Thyroid gland (tissue), 4 donors: ENCODE measurements at regions not wholly inside any gene's neighbourhood (a gene's known extent, or its start where the extent isn't known, plus 50 kb on each side); places are given as distances from the start of the nearest gene placed in this dataset.
"Not testable (repeated sequence)": the region's sequence is repeated elsewhere in the genome, so short reads cannot be mapped to it uniquely, and the experiment has no call there.

Source experiments
- POLR2A ChIP-seq, 2 donors: fragments of 450-650 bp; IDR thresholded peaks; one replicate each; pipeline ENCODE4 v1.6.1; 2017; ENCODE audit warnings: antibody characterized with exemption in 2 of 2, mild to moderate bottlenecking in 2 of 2, moderate library complexity in 1 of 2
- TF ChIP-seq, protein P1 (sequence below), 6 experiments: fragments of 200-600 bp in 3 of 6; fragments of 450-650 bp in 3 of 6; sonication (generic) in 3 of 6; IDR thresholded peaks; one replicate each; pipeline ENCODE4 v1.5.1; 2016 to 2019; ENCODE audit warnings: antibody characterized with exemption in 6 of 6, mild to moderate bottlenecking in 2 of 6, inconsistent platforms in 1 of 6, moderate library complexity in 1 of 6

DNA sequence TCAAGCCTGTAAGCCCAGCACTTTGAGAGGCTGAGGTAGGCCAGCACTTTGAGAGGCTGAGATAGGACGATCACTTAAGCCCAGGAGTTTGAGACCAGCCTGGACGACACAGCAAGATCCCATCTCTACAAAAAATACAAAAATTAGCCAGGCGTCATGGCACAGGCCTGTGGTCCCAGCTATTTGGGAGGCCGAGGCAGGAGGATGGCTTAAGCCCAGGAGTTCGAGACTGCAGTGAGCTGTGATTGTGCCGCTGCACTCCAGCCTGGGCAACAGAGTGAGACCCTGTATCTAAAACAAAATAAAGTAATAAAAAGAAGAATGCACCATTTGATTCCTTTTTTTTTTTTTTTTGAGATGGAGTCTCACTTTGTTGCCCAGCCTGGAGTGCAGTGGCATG, 76.4 kb upstream of the NCOR2 start:
- TF ChIP-seq, protein P1, sequence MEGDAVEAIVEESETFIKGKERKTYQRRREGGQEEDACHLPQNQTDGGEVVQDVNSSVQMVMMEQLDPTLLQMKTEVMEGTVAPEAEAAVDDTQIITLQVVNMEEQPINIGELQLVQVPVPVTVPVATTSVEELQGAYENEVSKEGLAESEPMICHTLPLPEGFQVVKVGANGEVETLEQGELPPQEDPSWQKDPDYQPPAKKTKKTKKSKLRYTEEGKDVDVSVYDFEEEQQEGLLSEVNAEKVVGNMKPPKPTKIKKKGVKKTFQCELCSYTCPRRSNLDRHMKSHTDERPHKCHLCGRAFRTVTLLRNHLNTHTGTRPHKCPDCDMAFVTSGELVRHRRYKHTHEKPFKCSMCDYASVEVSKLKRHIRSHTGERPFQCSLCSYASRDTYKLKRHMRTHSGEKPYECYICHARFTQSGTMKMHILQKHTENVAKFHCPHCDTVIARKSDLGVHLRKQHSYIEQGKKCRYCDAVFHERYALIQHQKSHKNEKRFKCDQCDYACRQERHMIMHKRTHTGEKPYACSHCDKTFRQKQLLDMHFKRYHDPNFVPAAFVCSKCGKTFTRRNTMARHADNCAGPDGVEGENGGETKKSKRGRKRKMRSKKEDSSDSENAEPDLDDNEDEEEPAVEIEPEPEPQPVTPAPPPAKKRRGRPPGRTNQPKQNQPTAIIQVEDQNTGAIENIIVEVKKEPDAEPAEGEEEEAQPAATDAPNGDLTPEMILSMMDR (IDR thresholded peaks at IDR 0.05): not testable (repeated sequence)
- not testable (repeated sequence) for TF ChIP-seq POLR2A (IDR thresholded peaks at IDR 0.05)
